HG03457 (cell line): ENCODE measurements at regions not wholly inside any gene's neighbourhood (a gene's known extent, or its start where the extent isn't known, plus 50 kb on each side); places are given as distances from the start of the nearest gene placed in this dataset.
"Not testable (repeated sequence)": the region's sequence is repeated elsewhere in the genome, so short reads cannot be mapped to it uniquely, and the experiment has no call there.

ENCODE experiments used
- ATAC-seq: cut with Tn5 transposase; IDR thresholded peaks from one replicate; pipeline ENCODE4 v1.9.1; 2021; ENCODE audit warnings: moderate number of reproducible peaks; ENCODE audit not compliant: unreplicated experiment

DNA sequence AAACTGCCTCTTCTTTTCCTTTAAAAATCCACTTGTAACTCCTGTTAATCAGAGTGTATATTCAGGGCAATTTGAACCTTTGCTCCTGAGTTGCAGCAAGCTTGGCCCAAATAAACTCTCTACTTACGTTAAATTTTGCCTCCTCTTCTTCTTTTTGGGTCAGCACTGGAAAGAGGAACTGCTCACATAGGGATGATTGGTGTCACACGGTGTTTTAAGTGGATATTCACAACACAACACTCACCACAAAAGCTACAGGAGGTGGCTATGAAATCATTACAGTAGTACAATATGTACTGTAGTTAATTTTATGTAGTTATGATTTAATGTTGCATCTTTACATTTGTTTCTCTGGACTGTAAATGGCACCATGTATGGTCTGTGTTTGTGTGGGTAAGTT is 96.8 kb upstream of the DOCK9 start:
- ATAC-seq, result no peak

- peak; percentile 91 for ATAC-seq
These were observed 97.7 kb upstream of the DOCK9 start for GRCh38 chr13:99075268-99076191.

DNA sequence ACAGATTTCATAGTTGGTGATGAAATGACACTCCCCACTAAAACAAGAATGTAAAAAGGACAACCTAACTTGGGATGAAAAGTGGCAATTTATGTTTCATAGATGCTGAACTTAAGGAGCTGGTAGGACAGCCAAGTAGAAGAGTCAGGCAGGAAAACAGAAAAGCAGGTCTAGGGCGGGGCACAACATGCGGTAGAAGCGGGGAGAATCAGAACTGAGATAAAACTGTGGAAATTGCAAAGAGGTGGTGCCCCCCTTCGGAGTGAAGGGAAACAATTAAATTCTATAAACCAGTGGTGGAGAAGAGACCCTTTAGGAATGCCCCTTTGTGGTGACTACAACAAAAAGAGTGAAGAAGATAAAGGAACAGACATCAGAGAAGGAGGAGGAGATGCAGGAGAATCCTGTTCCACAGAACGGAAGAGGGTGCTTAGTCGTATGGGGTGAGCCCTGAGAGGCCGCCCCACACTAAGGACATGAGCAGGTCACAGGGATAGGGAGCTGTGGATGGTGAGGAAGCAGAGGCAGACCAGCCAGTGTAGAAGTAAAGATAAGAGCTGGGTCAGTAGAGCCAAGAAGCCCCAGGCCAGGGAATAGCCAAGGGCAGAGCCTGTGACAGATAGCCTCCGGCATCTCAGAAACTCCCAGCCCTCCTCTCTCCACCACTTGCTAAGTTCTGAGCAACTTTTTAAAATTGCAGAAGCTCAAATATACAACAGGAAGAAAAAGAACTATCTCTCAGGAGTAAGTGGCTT is 100.3 kb upstream of the DOCK9 start:
- ATAC-seq, result no peak

DNA sequence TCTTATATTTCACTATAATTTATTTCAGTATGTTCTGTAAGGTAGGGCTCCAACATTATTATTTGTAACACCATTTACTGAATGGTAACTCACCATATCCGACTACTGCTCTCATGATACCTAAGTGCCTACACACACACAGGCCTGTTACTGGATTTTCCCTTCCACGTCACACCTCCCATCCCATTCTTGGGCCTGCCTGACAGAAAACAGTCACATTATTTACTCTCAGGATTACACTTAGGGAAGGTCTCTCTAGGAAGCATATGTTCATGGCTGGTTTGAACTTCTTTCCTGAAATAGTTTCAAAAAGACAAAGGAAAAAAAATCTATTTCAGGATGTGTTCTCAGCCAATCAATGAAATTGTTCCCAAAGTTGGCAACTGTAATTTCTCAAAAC is 102.3 kb upstream of the DOCK9 start:
- ATAC-seq, result no peak

DNA sequence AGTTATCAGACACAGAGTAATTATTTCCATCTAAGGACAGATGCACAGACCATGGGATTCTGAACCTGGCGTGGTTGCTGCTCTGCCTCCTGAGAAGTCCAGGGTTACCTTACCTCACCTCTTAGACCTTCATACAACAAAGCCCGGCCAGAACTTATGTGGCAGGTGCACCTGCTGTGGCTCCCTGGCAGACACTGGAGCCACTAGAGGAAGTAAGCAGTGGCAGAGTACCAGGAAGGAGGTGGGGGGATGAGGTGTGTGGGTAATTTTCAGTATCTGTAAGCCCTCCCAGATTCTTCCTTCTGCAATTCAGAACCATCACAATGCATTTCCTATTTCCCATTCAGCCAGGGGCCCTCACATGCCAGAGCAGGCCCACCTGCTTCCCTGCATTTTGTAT is 106.1 kb upstream of the DOCK9 start:
- no peak for ATAC-seq

DNA sequence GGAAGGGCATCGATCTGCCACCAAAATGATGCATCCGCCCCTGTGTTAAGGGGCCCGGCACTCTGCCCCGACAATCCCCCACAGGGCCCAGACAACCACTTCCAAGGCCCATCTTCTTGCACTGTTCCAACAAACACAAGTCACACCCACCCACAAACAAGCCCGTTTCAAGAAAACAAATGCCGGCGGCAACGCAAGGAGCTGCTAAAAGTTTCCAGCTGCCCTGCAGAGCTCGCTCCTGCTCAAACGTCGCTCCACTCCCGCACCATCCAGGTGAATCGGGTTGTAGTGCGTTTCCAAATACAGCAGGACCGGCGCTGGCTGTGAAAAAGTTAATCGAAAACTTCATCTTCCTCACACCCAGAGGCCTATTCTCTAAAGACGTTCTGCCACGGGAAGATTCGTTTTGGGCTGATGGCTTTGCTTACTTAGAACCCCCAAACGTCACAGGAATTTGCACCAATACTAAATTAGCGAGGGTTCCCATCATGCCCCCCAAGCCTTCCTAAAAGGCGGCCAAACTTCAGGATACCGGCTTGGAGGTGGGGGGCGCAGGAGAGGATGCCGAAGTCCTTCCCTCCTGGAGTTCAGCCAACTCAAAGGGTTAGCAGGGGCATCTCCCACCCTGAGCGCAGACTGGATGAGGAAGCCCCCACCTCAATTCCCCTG is 107.4 kb upstream of the DOCK9 start:
- no peak for ATAC-seq

DNA sequence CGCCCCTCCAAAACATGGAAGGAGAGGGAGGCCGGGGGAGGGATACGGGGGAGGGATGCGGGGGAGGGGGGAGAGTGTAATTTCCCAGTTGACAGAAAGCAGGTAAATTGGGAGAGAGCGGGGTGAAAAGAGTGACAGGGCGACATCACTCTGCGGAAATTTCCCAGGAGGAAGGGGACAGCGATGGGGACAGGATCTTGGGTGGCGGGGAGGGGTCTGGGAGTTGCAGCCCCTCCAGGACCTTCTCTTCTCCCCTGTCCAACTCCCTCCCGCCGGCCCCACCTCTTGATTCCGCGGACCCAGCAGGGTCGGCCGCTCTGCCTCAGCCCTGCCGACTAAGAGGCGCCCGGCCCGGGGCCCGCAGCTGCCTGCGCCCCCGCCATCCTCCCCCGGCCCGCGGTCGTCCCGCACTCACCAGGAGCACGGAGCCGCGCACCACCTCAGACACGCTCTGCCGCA is 108.0 kb upstream of the DOCK9 start:
- no peak for ATAC-seq

DNA sequence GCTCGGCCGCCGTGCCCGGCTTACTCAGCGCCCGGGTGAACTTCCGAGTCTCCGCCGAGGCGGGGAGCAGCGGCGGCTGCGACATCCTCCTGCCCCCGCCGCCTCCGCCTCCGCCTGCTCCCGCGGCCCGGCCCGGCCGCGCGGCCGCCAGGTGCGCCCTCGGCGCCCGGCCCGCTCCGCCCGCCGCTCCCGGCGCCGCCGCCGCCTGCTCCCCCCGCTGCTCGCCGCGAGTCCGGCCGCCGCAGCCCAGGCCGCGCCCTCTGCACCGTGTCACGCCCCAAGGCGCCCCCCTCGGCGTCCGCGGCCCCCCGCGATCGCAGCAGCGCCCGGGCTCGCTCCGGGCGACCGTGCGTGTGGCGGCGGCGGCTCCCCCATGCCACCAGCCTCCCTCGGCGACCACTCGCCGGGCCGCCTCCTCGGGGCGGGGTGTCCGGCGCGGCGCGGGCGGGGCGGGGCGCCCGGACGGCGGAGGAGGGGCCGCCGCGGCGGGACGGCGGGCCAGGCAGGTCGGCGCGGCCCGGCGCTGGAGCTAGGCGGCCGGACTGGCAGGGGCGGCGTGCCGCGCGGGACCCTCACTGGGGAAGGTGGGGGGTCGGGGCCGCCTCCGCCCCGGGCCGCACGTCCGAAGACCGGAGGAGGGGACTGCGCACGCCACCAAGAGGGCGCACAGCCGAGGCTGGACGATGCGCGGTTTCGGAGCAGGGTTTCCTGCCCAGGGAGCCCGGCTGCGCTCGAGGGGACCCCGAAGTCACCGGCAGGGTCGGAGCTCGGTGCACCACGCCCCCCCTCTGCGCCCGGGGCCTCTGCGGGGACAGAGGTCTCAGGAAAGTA is 108.6 kb upstream of the DOCK9 start:
- peak; percentile 39 for ATAC-seq

GRCh38 chr13:99087098-99087953 is 109.5 kb upstream of the DOCK9 start:
- ATAC-seq, result peak; percentile 74

DNA sequence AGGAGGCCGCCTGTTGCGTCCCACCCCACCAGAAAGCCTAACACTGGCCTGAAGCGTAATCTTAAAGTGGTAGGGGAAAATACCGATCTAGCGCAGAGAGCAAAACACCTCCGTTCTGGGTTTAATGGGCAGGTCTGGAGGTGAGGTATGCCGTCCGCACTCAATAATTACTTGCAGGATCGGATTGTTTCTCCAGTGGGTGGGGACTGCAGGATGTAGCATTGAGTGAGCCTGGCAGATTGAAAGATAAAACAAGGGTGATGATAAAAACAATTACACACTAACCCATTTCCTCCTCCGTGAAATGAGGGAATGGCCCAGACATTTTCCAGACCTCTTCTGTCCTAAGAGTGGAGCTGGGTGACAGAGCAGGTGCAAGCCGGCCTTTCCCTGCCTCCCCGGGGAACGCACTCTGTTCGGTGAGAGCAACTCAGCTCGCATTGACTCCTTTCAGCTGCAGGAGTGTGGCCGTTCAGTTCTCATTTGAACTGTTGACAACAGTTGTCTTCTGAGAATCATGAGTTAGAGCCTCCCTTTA is 110.2 kb upstream of the DOCK9 start:
- peak; percentile 8 for ATAC-seq

DNA sequence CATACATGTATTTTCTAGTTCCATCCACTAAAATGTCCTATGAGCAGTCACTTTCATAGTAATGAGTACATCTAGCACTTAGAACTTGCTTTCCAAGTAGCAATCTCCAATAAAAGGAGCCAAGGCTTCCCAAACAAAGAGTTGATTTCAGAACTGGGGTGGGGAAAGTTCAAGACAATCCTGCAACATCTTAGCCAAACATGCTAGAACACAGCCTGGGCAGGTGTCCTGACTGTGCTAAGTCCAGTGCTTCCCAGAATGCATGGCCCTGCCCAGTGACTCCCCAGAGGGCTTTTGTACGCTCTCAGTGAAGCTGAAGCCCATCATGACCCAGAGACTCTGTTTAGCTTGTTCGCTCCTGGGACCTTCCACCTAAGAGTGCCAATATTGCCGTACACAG is 106.7 kb upstream of the UBAC2 start:
- ATAC-seq, result no peak

DNA sequence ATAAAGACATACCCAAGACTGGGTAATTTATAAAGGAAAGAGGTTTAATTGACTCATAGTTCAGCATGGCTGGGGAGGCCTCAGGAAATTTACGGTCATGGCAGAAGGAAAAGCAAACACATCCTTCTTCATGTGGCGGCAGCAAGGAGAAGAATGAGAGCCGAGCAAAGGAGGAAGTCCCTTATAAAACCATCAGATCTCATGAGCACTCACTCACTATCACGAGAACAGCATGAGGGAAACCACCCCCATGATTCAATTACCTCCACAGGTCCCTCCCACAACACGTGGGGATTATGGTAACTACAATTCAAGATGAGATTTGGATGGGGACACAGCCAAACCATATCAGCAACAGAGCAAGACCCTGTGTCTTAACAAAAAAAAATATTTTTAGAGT is 98.8 kb upstream of the UBAC2 start:
- not testable (repeated sequence) for ATAC-seq

- no peak for ATAC-seq
These were observed 97.1 kb upstream of the UBAC2 start for GRCh38 chr13:99103536-99103935.

GRCh38 chr13:99104396-99104795 is 96.3 kb upstream of the UBAC2 start:
- no peak for ATAC-seq

DNA sequence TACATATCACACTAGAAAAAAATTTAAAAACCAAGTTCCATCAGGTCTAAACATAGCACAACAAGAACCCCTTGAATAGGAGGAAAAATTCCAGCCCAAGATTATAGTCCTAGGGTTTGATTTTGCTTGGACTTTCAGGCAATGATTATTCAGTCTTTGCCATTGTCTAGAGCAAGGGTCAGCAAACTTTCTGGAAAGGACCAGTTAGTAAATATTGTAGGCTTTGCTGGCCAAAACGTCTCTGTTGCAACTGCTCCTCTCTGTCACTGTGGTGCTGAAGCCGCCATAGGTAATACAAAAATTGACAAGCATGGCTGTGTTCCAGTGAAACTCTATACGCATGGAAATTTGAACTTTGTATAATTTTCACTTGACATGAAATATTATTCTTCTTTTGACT is 95.5 kb upstream of the UBAC2 start:
- ATAC-seq, result no peak

GRCh38 chr13:99113351-99113750 is 87.3 kb upstream of the UBAC2 start:
- ATAC-seq, result no peak

- no peak for ATAC-seq
These were observed 82.5 kb upstream of the UBAC2 start for GRCh38 chr13:99118179-99118578.

- no peak for ATAC-seq
These were observed 81.0 kb upstream of the UBAC2 start for GRCh38 chr13:99119656-99120055.

GRCh38 chr13:99120751-99121150 is 79.9 kb upstream of the UBAC2 start:
- no peak for ATAC-seq
